ENCODE measurements at regions not wholly inside any gene's neighbourhood (a gene's known extent, or its start where the extent isn't known, plus 50 kb on each side); places are given as distances from the start of the nearest gene placed in this dataset.

GRCh38 chr17:77460514-77461046 is 319.8 kb downstream of the SEC14L1 start:
- no peak for DNase-seq (ENCODE audit: low read depth)
- no peaks in the 10 kb centered on the region for H3K9me3 ChIP-seq (ENCODE audit: control insufficient read depth, low read length)
- no peak overlapping the region for H3K9ac ChIP-seq (ENCODE audit: low read length)
- H3K4me3 ChIP-seq (ENCODE audit: low read length), result no peak overlapping the region
- peaks cover 5% of the 10 kb centered on the region for H3K4me1 ChIP-seq (ENCODE audit: control insufficient read depth, insufficient read depth, low read length)
- no peaks in the 10 kb centered on the region for H3K27me3 ChIP-seq (replicated peaks; ENCODE audit: control insufficient read depth, insufficient read depth, low read length)
- H3K36me3 ChIP-seq (ENCODE audit: control insufficient read depth, insufficient read depth, low read length, severe bottlenecking), result peaks cover 8% of the 10 kb centered on the region

GRCh38 chr17:77461277-77462057 is 320.7 kb downstream of the SEC14L1 start:
- Histone ChIP-seq H3K27me3 (replicated peaks; ENCODE audit: control insufficient read depth, insufficient read depth, low read length) (no peaks in the 10 kb centered on the region), H3K4me3 (ENCODE audit: low read length) (no peak overlapping the region), H3K9ac (ENCODE audit: low read length) (no peak overlapping the region), H3K36me3 (ENCODE audit: control insufficient read depth, insufficient read depth, low read length, severe bottlenecking) (peaks cover 8% of the 10 kb centered on the region), H3K4me1 (ENCODE audit: control insufficient read depth, insufficient read depth, low read length) (peaks cover 14% of the 10 kb centered on the region), H3K9me3 (ENCODE audit: control insufficient read depth, low read length) (no peaks in the 10 kb centered on the region)
- DNase-seq (ENCODE audit: low read depth), result no peak

DNA sequence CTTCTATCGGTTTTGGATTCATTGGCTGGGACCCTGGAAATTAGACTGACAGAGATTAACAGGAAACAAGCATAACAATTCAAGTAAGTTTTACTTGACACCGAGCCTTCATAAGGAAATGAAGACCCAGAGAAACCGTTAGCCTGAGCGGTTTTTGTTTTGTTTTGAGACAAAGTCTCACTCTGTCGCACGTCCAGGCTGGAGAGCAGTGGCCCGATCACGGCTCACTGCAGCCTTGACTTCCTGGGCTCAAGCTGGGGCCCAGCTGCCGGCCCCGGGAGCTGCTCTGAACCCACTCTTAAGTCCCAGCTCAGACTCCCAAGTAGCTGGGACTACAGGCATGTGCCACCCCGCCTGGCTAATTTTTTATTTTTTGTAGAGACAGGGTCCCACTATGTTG is 321.3 kb downstream of the SEC14L1 start:
- Histone ChIP-seq H3K9ac (ENCODE audit: low read length) (no peak overlapping the region), H3K36me3 (ENCODE audit: control insufficient read depth, insufficient read depth, low read length, severe bottlenecking) (peaks cover 6% of the 10 kb centered on the region), H3K4me1 (ENCODE audit: control insufficient read depth, insufficient read depth, low read length) (peaks cover 15% of the 10 kb centered on the region), H3K27me3 (replicated peaks; ENCODE audit: control insufficient read depth, insufficient read depth, low read length) (no peaks in the 10 kb centered on the region), H3K4me3 (ENCODE audit: low read length) (no peak overlapping the region), H3K9me3 (ENCODE audit: control insufficient read depth, low read length) (no peaks in the 10 kb centered on the region)
- no peak for DNase-seq (ENCODE audit: low read depth)

- Histone ChIP-seq H3K9me3 (ENCODE audit: control insufficient read depth, low read length) (no peaks in the 10 kb centered on the region), H3K9ac (ENCODE audit: low read length) (no peak overlapping the region), H3K36me3 (ENCODE audit: control insufficient read depth, insufficient read depth, low read length, severe bottlenecking) (peaks cover 4% of the 10 kb centered on the region), H3K27me3 (replicated peaks; ENCODE audit: control insufficient read depth, insufficient read depth, low read length) (no peaks in the 10 kb centered on the region), H3K4me3 (ENCODE audit: low read length) (no peak overlapping the region), H3K4me1 (ENCODE audit: control insufficient read depth, insufficient read depth, low read length) (peaks cover 15% of the 10 kb centered on the region)
- no peak for DNase-seq (ENCODE audit: low read depth)
Observed at GRCh38 chr17:77462553-77463497, 322.1 kb downstream of the SEC14L1 start.

GRCh38 chr17:77464988-77465357 is 324.2 kb downstream of the SEC14L1 start:
- peaks cover 15% of the 10 kb centered on the region for H3K4me1 ChIP-seq (ENCODE audit: control insufficient read depth, insufficient read depth, low read length)
- DNase-seq (ENCODE audit: low read depth), result no peak
- no peaks in the 10 kb centered on the region for H3K27me3 ChIP-seq (replicated peaks; ENCODE audit: control insufficient read depth, insufficient read depth, low read length)
- H3K9me3 ChIP-seq (ENCODE audit: control insufficient read depth, low read length), result no peaks in the 10 kb centered on the region
- H3K9ac ChIP-seq (ENCODE audit: low read length), result no peak overlapping the region
- peaks cover 3% of the 10 kb centered on the region for H3K36me3 ChIP-seq (ENCODE audit: control insufficient read depth, insufficient read depth, low read length, severe bottlenecking)
- no peak overlapping the region for H3K4me3 ChIP-seq (ENCODE audit: low read length)

- peak; percentile 49 for DNase-seq (ENCODE audit: low read depth)
- Histone ChIP-seq H3K4me3 (ENCODE audit: low read length) (no peak overlapping the region), H3K9ac (ENCODE audit: low read length) (peak overlapping the region; percentile 4), H3K27me3 (replicated peaks; ENCODE audit: control insufficient read depth, insufficient read depth, low read length) (no peaks in the 10 kb centered on the region), H3K4me1 (ENCODE audit: control insufficient read depth, insufficient read depth, low read length) (peaks cover 15% of the 10 kb centered on the region), H3K9me3 (ENCODE audit: control insufficient read depth, low read length) (no peaks in the 10 kb centered on the region), H3K36me3 (ENCODE audit: control insufficient read depth, insufficient read depth, low read length, severe bottlenecking) (peaks cover 8% of the 10 kb centered on the region)
Observed at GRCh38 chr17:77465358-77466041, 324.7 kb downstream of the SEC14L1 start.

DNA sequence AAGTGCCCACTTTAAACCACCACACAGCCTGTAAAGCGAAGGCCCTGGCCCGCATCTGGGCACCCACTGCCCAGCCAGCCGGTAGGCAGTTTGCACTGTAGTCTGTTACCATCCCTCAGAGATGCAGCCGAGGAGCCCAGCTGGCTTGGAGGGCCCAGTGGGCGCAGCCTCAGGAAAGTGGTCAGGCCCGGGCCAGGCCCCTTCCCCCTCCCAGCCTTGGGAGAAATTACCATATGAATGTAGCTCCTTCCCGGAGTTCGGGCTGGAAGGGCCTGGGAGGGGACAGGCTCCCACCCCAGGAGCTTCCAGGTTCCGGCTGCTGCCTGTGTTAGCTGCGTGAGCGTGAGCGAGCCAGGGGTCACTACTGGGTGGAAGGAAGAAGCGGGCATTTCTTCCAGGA is 325.4 kb downstream of the SEC14L1 start:
- no peak overlapping the region for H3K4me3 ChIP-seq (ENCODE audit: low read length)
- DNase-seq (ENCODE audit: low read depth), result no peak
- no peaks in the 10 kb centered on the region for H3K9me3 ChIP-seq (ENCODE audit: control insufficient read depth, low read length)
- H3K36me3 ChIP-seq (ENCODE audit: control insufficient read depth, insufficient read depth, low read length, severe bottlenecking), result peaks cover 10% of the 10 kb centered on the region
- no peaks in the 10 kb centered on the region for H3K27me3 ChIP-seq (replicated peaks; ENCODE audit: control insufficient read depth, insufficient read depth, low read length)
- peak overlapping the region; percentile 4 for H3K9ac ChIP-seq (ENCODE audit: low read length)
- H3K4me1 ChIP-seq (ENCODE audit: control insufficient read depth, insufficient read depth, low read length), result peaks cover 21% of the 10 kb centered on the region

DNA sequence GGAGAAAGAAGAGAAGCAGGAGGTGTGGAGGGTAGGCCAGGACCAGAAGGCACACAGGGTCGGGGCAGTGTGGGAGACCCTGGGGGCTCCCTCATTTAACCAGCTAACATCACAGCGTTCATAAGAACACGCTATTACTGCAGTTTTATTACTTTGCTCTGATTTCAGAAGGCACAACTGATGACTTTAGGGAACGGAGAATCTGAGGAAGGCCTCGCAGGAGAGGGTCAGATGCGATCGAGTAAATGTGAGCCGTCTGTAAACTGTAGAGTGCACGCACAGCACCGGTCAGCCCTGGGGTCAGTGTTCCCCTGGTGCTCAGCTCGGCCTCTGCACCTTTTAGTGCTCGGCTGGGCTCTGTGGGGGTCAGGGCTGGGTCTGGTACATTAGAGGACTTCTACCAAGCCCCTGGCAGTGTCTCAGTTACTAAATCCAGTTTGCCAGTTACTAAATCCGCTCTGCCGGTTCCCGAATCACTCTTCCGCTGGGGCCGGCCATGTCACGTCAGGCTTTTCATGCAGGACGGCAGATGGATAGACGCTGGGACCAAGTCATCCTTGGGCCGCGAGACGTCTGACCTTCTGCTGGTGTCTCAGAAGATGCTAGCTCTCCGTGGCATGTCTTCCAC is 325.9 kb downstream of the SEC14L1 start:
- DNase-seq (ENCODE audit: low read depth), result no peak
- no peaks in the 10 kb centered on the region for H3K27me3 ChIP-seq (replicated peaks; ENCODE audit: control insufficient read depth, insufficient read depth, low read length)
- no peaks in the 10 kb centered on the region for H3K9me3 ChIP-seq (ENCODE audit: control insufficient read depth, low read length)
- H3K36me3 ChIP-seq (ENCODE audit: control insufficient read depth, insufficient read depth, low read length, severe bottlenecking), result peaks cover 10% of the 10 kb centered on the region
- H3K4me3 ChIP-seq (ENCODE audit: low read length), result no peak overlapping the region
- H3K9ac ChIP-seq (ENCODE audit: low read length), result peak overlapping the region; percentile 4
- H3K4me1 ChIP-seq (ENCODE audit: control insufficient read depth, insufficient read depth, low read length), result peaks cover 27% of the 10 kb centered on the region

GRCh38 chr17:77467521-77467920 is 326.8 kb downstream of the SEC14L1 start:
- H3K9ac ChIP-seq (ENCODE audit: low read length), result no peak overlapping the region
- H3K4me1 ChIP-seq (ENCODE audit: control insufficient read depth, insufficient read depth, low read length), result peaks cover 35% of the 10 kb centered on the region
- H3K9me3 ChIP-seq (ENCODE audit: control insufficient read depth, low read length), result no peaks in the 10 kb centered on the region
- H3K36me3 ChIP-seq (ENCODE audit: control insufficient read depth, insufficient read depth, low read length, severe bottlenecking), result peaks cover 10% of the 10 kb centered on the region
- no peaks in the 10 kb centered on the region for H3K27me3 ChIP-seq (replicated peaks; ENCODE audit: control insufficient read depth, insufficient read depth, low read length)
- DNase-seq (ENCODE audit: low read depth), result no peak
- no peak overlapping the region for H3K4me3 ChIP-seq (ENCODE audit: low read length)

DNA sequence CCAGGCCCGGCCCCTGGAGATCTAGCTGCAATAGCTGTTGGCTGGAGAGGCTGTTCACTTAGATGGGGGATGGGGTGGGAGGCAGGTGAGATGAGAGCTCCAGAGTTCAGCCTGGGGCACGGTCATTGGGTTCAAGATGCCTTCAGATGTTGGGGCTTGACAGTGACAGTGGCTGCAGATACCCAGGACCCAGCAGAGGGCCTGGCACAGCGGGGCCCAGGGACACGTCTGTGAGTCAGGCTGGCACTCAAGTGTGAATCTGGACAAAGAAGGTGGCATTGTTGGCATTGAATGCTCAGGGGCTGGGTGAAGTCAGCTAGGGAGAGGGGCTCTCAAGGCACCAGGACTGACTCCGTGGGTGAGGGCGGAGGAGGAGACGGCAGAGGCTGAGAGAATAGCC is 328.1 kb downstream of the SEC14L1 start:
- H3K9me3 ChIP-seq (ENCODE audit: control insufficient read depth, low read length), result no peaks in the 10 kb centered on the region
- H3K9ac ChIP-seq (ENCODE audit: low read length), result no peak overlapping the region
- no peak for DNase-seq (ENCODE audit: low read depth)
- peaks cover 10% of the 10 kb centered on the region for H3K36me3 ChIP-seq (ENCODE audit: control insufficient read depth, insufficient read depth, low read length, severe bottlenecking)
- no peak overlapping the region for H3K4me3 ChIP-seq (ENCODE audit: low read length)
- no peaks in the 10 kb centered on the region for H3K27me3 ChIP-seq (replicated peaks; ENCODE audit: control insufficient read depth, insufficient read depth, low read length)
- peaks cover 49% of the 10 kb centered on the region for H3K4me1 ChIP-seq (ENCODE audit: control insufficient read depth, insufficient read depth, low read length)

All from adipocyte (in vitro differentiated cells).